ENCODE measurements at regions not wholly inside any gene's neighbourhood (a gene's known extent, or its start where the extent isn't known, plus 50 kb on each side); places are given as distances from the start of the nearest gene placed in this dataset.
"Not testable (repeated sequence)": the region's sequence is repeated elsewhere in the genome, so short reads cannot be mapped to it uniquely, and the experiment has no call there.

GRCh38 chr12:74170645-74171477 lies 366.8 kb upstream of the ATXN7L3B start:
- TF ChIP-seq CTCF (IDR thresholded peaks at IDR 0.05) (no peak), POLR2A (IDR thresholded peaks at IDR 0.05) (no peak)
- intact Hi-C loops (cut with DNase I; ENCODE audit: low total_unique reads), result no loop called here
- 92 to 95% methylated on average over 28 to 42 of the region's 42 CpGs for WGBS, 2 donors
- H3K4me3 ChIP-seq (ENCODE audit: low read depth, poor library complexity, severe bottlenecking), result no peak overlapping the region
- no peak for DNase-seq (ENCODE audit: low spot score in 2 of 2)

DNA sequence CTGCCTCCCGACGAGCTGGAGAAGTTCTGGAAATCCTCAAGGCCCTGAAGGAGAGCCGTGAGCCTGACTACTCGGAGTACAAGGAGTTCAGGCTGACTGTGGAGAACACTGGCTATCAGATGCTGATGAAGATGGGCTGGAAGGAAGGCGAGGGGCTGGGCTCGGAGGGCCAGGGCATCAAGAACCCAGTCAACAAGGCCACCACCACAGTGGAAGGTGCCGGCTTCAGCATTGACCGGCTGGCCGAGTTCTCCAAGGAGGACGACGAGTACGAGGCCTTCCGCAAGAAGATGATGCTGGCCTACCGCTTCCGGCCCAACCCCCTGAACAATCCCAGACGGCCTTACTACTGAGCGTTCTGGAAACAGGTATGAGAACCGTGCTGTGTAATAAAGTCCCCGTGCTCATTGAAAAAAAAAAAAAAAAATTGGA lies 366.1 kb upstream of the ATXN7L3B start:
- no peak for TF ChIP-seq POLR2A (IDR thresholded peaks at IDR 0.05)
- TF ChIP-seq CTCF (IDR thresholded peaks at IDR 0.05), result no peak
- intact Hi-C loops (cut with DNase I; ENCODE audit: low total_unique reads), result no loop called here
- 93 to 94% methylated on average over 19 of the region's 19 CpGs for WGBS, 2 donors
- no peak for DNase-seq (ENCODE audit: low spot score in 2 of 2)
- no peak overlapping the region for H3K4me3 ChIP-seq (ENCODE audit: low read depth, poor library complexity, severe bottlenecking)

GRCh38 chr12:74174961-74175360 lies 362.7 kb upstream of the ATXN7L3B start:
- 75 to 91% methylated on average over 4 of the region's 4 CpGs for WGBS, 2 donors
- intact Hi-C loops (cut with DNase I; ENCODE audit: low total_unique reads); DNase-seq (ENCODE audit: low spot score in 2 of 2); H3K4me3 ChIP-seq (ENCODE audit: low read depth, poor library complexity, severe bottlenecking): not testable (repeated sequence)

- TF ChIP-seq CTCF (IDR thresholded peaks at IDR 0.05) (no peak), POLR2A (IDR thresholded peaks at IDR 0.05) (no peak)
- intact Hi-C loops (cut with DNase I; ENCODE audit: low total_unique reads), result no loop called here
- 68 to 79% methylated on average over 2 of the region's 2 CpGs for WGBS, 2 donors
- no peak for DNase-seq (ENCODE audit: low spot score in 2 of 2)
- H3K4me3 ChIP-seq (ENCODE audit: low read depth, poor library complexity, severe bottlenecking), result no peak overlapping the region
These were observed 352.3 kb upstream of the ATXN7L3B start for GRCh38 chr12:74185360-74185759.

DNA sequence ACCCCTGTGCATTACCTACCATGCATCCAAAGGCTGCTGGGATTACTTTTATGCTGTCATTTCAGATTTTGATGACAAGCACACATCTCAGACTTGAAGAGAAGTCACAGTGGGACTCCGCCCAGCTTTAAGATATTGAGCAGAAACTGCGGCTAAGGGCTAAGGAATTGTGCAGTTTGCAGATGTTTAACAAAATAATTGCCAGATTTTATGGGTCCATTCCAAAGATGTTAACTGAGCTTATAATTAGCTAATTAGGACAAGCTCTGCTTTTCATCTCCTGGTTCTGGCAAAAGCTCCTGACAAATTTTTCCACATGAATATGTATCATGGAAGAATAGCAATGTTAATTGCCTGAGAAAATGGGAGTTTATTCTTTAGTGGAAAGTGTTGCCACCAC lies 344.4 kb upstream of the ATXN7L3B start:
- 55 to 56% methylated on average over 2 of the region's 2 CpGs for WGBS, 2 donors
- TF ChIP-seq CTCF (IDR thresholded peaks at IDR 0.05), result no peak
- no peak for TF ChIP-seq POLR2A (IDR thresholded peaks at IDR 0.05)

GRCh38 chr12:74204236-74204635 lies 333.4 kb upstream of the ATXN7L3B start:
- WGBS, 2 donors, result 66 to 72% methylated on average over 3 of the region's 3 CpGs
- H3K4me3 ChIP-seq (ENCODE audit: low read depth, poor library complexity, severe bottlenecking), result no peak overlapping the region
- intact Hi-C loops (cut with DNase I; ENCODE audit: low total_unique reads), result no loop called here
- TF ChIP-seq CTCF (IDR thresholded peaks at IDR 0.05) (no peak), POLR2A (IDR thresholded peaks at IDR 0.05) (no peak)
- no peak for DNase-seq (ENCODE audit: low spot score in 2 of 2)

More for the DNA sequence above, 344.4 kb upstream of the ATXN7L3B start:
- no peak for DNase-seq (ENCODE audit: low spot score in 2 of 2)
- H3K4me3 ChIP-seq (ENCODE audit: low read depth, poor library complexity, severe bottlenecking), result no peak overlapping the region
- intact Hi-C loops (cut with DNase I; ENCODE audit: low total_unique reads), result no loop called here
